ENCODE measurements at regions not wholly inside any gene's neighbourhood (a gene's known extent, or its start where the extent isn't known, plus 50 kb on each side); places are given as distances from the start of the nearest gene placed in this dataset.

DNA sequence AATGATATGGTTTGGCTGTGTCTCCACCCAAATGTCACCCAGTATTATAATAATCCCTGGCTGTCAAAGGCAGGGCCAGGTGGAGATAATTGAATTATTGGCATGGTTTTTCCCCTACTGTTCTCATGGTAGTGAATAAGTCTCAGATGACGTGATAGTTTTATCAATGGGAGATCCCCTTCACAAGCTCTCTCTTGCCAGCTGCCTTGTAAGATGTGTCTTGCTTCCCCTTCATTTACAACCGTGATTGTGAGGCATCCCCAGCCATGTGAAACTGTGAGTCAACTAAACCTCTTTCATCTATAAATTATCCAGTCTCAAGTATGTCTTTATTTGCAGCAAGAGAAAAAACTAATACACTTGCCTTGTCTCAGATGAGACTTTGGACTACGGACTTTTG lies 907.3 kb upstream of the MANEA start:
- TF ChIP-seq EZH2phosphoT487 (IDR thresholded peaks at IDR 0.05; ENCODE audit: borderline replicate concordance): no peak
- TF ChIP-seq, protein P1, sequence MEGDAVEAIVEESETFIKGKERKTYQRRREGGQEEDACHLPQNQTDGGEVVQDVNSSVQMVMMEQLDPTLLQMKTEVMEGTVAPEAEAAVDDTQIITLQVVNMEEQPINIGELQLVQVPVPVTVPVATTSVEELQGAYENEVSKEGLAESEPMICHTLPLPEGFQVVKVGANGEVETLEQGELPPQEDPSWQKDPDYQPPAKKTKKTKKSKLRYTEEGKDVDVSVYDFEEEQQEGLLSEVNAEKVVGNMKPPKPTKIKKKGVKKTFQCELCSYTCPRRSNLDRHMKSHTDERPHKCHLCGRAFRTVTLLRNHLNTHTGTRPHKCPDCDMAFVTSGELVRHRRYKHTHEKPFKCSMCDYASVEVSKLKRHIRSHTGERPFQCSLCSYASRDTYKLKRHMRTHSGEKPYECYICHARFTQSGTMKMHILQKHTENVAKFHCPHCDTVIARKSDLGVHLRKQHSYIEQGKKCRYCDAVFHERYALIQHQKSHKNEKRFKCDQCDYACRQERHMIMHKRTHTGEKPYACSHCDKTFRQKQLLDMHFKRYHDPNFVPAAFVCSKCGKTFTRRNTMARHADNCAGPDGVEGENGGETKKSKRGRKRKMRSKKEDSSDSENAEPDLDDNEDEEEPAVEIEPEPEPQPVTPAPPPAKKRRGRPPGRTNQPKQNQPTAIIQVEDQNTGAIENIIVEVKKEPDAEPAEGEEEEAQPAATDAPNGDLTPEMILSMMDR (IDR thresholded peaks at IDR 0.05 in 2 of 3, conservative IDR thresholded peaks at IDR 0.05 in 1 of 3; ENCODE audit: borderline replicate concordance in 1 of 3, insufficient read depth in 1 of 3, low read depth in 2 of 3, low read length in 2 of 3): no peak
- no peak for TF ChIP-seq FOSL1 (IDR thresholded peaks at IDR 0.05; ENCODE audit: low read depth)
- TF ChIP-seq, protein P2, sequence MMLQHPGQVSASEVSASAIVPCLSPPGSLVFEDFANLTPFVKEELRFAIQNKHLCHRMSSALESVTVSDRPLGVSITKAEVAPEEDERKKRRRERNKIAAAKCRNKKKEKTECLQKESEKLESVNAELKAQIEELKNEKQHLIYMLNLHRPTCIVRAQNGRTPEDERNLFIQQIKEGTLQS (IDR thresholded peaks at IDR 0.05): no peak
- no peak for TF ChIP-seq ZFX (IDR thresholded peaks at IDR 0.05)

Data from HCT116 (cell line).